SKM-1 (cell line): ENCODE measurements at regions not wholly inside any gene's neighbourhood (a gene's known extent, or its start where the extent isn't known, plus 50 kb on each side); places are given as distances from the start of the nearest gene placed in this dataset.

Experiments
- DNase-seq: peaks from one replicate; lab custom pipeline; 2025; ENCODE audit not compliant: unreplicated experiment; lab: John Stamatoyannopoulos, UW

- DNase-seq: no peak
Observed at GRCh38 chr3:117235304-117235703, 525.7 kb downstream of the TUSC7 start.

- DNase-seq: no peak
Observed at GRCh38 chr3:117238806-117239205, 529.2 kb downstream of the TUSC7 start.

- DNase-seq: no peak
Observed at GRCh38 chr3:117243657-117244056, 534.1 kb downstream of the TUSC7 start.

- no peak for DNase-seq
Observed at GRCh38 chr3:117246771-117247555, 537.4 kb downstream of the TUSC7 start.

- DNase-seq: no peak
Observed at GRCh38 chr3:117248153-117248552, 538.6 kb downstream of the TUSC7 start.

DNA sequence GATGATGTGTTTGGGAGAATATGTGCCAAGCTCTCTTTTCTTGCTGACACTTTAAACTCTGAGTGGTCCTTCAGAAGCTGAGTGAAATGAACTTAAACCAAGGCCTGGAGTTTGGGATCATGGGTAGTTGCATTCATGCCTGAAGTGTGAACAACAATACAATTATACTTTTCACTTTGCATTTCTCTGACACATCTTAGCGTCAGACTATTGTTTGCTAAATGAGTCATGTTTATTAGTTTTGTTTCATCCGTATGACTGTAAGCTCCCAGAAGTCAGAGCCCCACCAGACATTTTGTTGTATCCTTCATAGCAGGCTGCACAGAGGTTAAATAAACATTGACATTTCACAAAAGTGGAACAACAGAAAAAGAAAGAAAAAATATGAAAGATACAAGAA is 542.6 kb downstream of the TUSC7 start:
- DNase-seq: no peak

GRCh38 chr3:117252651-117253050 is 543.1 kb downstream of the TUSC7 start:
- no peak for DNase-seq

DNA sequence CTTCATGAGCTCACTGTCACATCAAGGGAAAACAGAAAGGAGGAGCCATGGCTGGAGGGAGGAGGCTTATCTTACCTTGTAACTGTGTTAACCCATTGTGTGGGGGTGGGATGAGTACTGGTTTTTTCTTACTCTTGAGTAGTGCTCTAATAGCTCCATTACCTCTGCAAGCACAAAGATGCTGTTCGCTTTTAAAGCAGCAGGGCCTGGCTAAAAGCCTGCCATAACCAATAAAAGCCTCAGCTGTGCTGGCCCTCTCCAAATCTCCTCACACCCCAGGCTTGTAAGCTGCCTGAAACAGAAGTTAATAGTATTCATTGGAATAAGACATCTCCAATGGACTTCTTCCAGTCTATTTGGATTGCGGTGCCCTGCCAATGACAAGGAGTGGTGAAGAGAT is 544.1 kb downstream of the TUSC7 start:
- no peak for DNase-seq

DNA sequence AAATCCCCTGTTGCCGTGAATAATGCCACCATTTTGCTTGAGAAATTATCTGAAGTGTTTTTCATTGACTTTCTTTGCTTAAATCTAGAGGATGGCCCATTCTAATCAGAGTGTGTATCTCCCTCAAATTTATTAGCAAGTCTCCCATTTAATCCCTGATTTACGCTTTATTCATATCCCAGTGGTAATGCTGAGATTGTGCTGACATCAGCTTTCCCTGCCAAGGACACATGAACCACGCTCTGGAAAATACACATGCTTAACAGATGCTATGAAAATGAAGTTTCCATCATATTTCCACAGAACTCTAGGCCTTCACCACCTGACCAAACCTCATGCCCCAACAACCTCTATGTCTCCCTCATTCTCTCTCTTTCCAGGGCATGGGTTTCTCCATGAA is 545.4 kb downstream of the TUSC7 start:
- DNase-seq: no peak

DNA sequence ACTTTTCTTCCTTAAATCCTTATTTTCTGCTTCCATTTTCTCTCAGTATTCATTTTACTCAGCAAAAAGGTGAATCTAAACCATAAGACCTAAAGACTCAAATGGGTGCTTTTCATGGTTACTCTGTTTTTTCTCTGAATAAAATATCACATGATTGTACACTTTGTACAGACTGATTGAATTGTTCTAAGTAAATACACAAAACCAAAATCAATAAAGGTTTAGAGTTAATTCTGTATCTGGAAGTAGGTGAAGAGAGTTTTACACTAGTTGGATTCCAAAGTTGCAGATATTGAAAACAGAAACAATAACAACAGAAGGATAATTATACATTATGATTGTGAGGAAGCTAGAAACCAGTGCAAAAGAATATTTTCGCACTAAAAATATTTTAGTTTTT is 546.2 kb downstream of the TUSC7 start:
- DNase-seq: no peak

- no peak for DNase-seq
Observed at GRCh38 chr3:117261983-117262421, 552.4 kb downstream of the TUSC7 start.

- no peak for DNase-seq
Observed at GRCh38 chr3:117263270-117263669, 553.7 kb downstream of the TUSC7 start.

GRCh38 chr3:117263745-117264144 is 554.2 kb downstream of the TUSC7 start:
- DNase-seq: no peak

DNA sequence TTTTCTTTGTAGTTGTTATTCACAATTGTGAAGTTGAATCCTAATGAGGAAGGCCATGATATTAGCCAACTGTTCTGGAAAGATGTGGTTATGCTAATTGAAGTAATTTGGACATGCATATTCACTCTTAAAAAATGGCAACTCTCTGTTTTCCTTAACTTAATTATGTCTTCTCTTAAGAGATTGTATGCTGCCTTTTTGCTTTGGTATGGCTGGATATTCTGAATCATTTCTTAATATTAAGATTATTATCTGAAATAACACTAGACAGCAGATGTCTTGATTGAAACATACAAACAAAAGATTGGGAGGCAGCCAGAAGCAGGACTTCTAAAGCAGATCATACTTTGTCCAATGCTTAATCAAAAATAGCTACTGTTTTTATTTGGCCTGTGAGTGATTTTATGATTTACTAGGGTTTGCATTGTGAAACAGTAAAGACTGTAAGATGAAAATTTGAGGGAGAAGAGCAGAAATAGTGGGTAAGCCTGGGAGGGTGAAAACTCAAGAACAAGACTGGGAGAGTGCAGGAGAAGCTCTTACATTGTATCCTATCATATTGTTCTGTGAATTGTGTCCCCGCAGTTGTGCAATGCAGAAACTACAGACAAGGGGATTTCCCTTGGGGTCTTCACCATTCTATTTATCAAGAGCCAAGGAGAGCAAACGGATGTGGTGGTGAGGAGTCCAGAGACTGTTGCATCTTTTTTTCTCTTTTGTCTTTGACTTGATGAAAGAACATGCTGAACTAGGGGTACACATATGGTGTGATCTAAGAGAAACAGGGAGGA is 554.8 kb downstream of the TUSC7 start:
- no peak for DNase-seq

GRCh38 chr3:117266806-117267205 is 557.2 kb downstream of the TUSC7 start:
- no peak for DNase-seq

- DNase-seq: no peak
Observed at GRCh38 chr3:117268318-117268717, 558.7 kb downstream of the TUSC7 start.

DNA sequence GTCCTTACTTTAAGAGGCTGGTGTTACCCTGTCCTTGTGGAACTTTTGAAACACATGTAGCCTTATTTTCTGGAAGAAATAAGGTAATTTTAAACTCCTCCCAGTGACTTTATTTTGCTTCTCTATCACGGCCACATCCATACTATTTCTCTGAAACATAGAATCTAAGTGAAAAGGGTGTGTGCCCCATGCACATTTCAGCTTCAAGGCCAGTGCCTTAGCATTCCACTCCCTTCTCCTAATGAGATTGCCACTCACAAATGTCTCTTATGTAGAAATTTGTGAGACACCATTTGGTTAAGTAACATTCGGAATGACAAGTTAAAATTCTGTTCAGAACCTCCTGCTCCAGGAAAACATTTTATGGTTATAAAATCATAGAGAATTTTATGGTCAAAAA is 562.7 kb downstream of the TUSC7 start:
- DNase-seq: no peak

GRCh38 chr3:117272876-117273523 is 563.4 kb downstream of the TUSC7 start:
- DNase-seq: no peak

DNA sequence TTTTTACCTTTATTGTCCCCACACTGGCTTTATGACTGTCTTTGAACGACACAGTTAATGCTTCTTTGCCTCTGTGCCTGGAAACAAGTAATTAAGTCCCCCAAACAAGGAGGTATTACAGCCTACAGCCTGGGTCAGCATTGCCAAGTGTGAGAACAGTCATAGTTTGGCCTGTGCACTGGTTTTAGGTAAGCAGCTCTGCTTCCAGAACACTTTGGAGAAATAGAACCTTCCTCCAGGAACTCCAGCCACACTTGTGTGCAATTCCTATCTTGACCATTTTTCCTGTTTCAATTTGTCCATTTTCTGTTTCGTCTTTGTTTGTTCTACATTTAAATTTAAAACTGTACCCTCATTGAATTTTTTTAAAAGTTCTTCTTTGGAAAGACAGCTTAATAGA is 568.2 kb downstream of the TUSC7 start:
- DNase-seq: no peak

DNA sequence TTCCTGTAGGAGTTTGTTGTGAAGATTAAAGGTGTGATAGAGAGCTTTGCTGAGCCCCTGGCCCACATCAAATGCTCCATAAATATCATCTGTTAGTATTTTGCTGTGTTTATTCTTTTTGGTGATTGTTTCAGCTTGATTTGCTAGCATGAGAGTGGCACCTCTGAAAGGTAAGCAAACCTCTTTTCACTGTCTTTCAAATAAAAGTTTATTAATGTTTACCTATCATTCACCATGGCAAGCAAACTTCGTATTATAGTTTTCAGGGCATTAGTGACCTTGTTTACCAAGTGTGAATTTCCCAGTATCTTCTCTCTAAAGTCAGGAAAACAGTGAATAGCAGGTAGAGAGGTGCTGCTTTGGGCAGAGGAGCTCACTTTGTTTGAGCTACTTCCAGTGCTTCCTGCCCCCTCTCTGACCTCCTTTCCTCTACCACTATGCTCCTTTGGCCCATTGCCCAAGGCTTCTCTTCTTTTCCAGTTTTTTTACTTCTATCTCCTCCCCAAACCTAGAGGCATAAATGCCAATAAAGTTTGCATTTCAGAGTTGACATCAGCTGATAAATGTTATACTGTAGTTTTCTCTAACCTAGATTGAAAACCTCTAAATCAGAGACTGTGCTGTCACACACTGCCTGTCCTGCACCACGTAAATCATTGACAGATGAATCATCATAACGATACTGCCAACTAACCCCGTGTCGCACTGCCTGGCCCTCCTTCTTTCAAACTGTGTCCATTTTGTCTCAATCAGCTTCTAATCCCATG is 569.0 kb downstream of the TUSC7 start:
- DNase-seq: no peak

GRCh38 chr3:117281371-117281770 is 571.8 kb downstream of the TUSC7 start:
- no peak for DNase-seq
